HPDE6-E6E7 (cell line): ENCODE measurements at regions not wholly inside any gene's neighbourhood (a gene's known extent, or its start where the extent isn't known, plus 50 kb on each side); places are given as distances from the start of the nearest gene placed in this dataset.
"Not testable (repeated sequence)": the region's sequence is repeated elsewhere in the genome, so short reads cannot be mapped to it uniquely, and the experiment has no call there.

Experiments
- DNase-seq: peaks from one replicate; pipeline ENCODE4 v3.0.0; 2011; ENCODE audit warnings: missing footprints; ENCODE audit errors: extremely low spot score

GRCh38 chr16:86343027-86343795 lies 167.1 kb upstream of the FOXF1 start:
- DNase-seq = no peak

- DNase-seq = no peak
Measured at GRCh38 chr16:86343796-86344585, 166.3 kb upstream of the FOXF1 start.

GRCh38 chr16:86344586-86344871 lies 165.8 kb upstream of the FOXF1 start:
- DNase-seq = no peak

- no peak for DNase-seq
Measured at GRCh38 chr16:86344881-86345280, 165.4 kb upstream of the FOXF1 start.

GRCh38 chr16:86345516-86345915 lies 164.8 kb upstream of the FOXF1 start:
- DNase-seq = no peak

- no peak for DNase-seq
Measured at GRCh38 chr16:86346034-86346433, 164.3 kb upstream of the FOXF1 start.

GRCh38 chr16:86347090-86347489 lies 163.2 kb upstream of the FOXF1 start:
- no peak for DNase-seq

- DNase-seq = no peak
Measured at GRCh38 chr16:86347916-86348555, 162.3 kb upstream of the FOXF1 start.

GRCh38 chr16:86349338-86349900 lies 160.9 kb upstream of the FOXF1 start:
- no peak for DNase-seq

- DNase-seq = no peak
Measured at GRCh38 chr16:86350289-86350688, 160.0 kb upstream of the FOXF1 start.

GRCh38 chr16:86351041-86351784 lies 159.1 kb upstream of the FOXF1 start:
- DNase-seq = no peak

GRCh38 chr16:86351785-86352139 lies 158.6 kb upstream of the FOXF1 start:
- not testable (repeated sequence) for DNase-seq

GRCh38 chr16:86353148-86353547 lies 157.2 kb upstream of the FOXF1 start:
- no peak for DNase-seq

- DNase-seq = no peak
Measured at GRCh38 chr16:86353948-86354347, 156.4 kb upstream of the FOXF1 start.

GRCh38 chr16:86354641-86355513 lies 155.4 kb upstream of the FOXF1 start:
- DNase-seq = no peak

- no peak for DNase-seq
Measured at GRCh38 chr16:86355531-86355930, 154.8 kb upstream of the FOXF1 start.

- DNase-seq = no peak
Measured at GRCh38 chr16:86355951-86356350, 154.4 kb upstream of the FOXF1 start.

- no peak for DNase-seq
Measured at GRCh38 chr16:86356804-86357203, 153.5 kb upstream of the FOXF1 start.

GRCh38 chr16:86357303-86357702 lies 153.0 kb upstream of the FOXF1 start:
- no peak for DNase-seq

GRCh38 chr16:86357950-86358349 lies 152.4 kb upstream of the FOXF1 start:
- no peak for DNase-seq

- no peak for DNase-seq
Measured at GRCh38 chr16:86359571-86359970, 150.8 kb upstream of the FOXF1 start.
